Left ventricle myocardium superior (tissue), 1 donor: ENCODE measurements at regions not wholly inside any gene's neighbourhood (a gene's known extent, or its start where the extent isn't known, plus 50 kb on each side); places are given as distances from the start of the nearest gene placed in this dataset.

Source experiments
- ATAC-seq: fragments of 200-7000 bp; cut with Tn5 transposase; one replicate; pipeline ENCODE4 v1.9.1; 2020; ENCODE audit warnings: mild to moderate bottlenecking, moderate library complexity
- DNase-seq: peaks from one replicate; pipeline ENCODE4 v3.0.0-alpha.2; 2020
- intact Hi-C: fragments of 100-400 bp; cut with micrococcal nuclease; formaldehyde crosslinking; loops from one replicate; pipeline ENCODE4 v1.11.0; 2022
- donor health status: DM: no; HTN: yes; CAD: no; lungs with severe emphysema.

GRCh38 chr6:33953171-33953570, 149.4 kb upstream of the MLN start:
- intact Hi-C loops = no loop called here
- ATAC-seq = no peak
- DNase-seq = no peak

- DNase-seq = no peak
- intact Hi-C loops = no loop called here
- no peak for ATAC-seq
Observed at GRCh38 chr6:33952016-33952415, 148.2 kb upstream of the MLN start.

GRCh38 chr6:33950891-33951889, 147.4 kb upstream of the MLN start:
- intact Hi-C loops = no loop called here
- DNase-seq (no peak), ATAC-seq (no peak)

GRCh38 chr6:33950472-33950881, 146.7 kb upstream of the MLN start:
- ATAC-seq = no peak
- intact Hi-C loops = no loop called here
- DNase-seq = no peak

GRCh38 chr6:33949877-33950435, 146.2 kb upstream of the MLN start:
- DNase-seq = no peak
- intact Hi-C loops = no loop called here
- ATAC-seq = no peak

GRCh38 chr6:33949111-33949510, 145.3 kb upstream of the MLN start:
- intact Hi-C loops = no loop called here
- DNase-seq = no peak
- no peak for ATAC-seq

GRCh38 chr6:33947916-33948594, 144.3 kb upstream of the MLN start:
- intact Hi-C loops = no loop called here
- no peak for ATAC-seq

GRCh38 chr6:33947047-33947446, 143.2 kb upstream of the MLN start:
- no peak for DNase-seq
- intact Hi-C loops = no loop called here
- no peak for ATAC-seq

More at GRCh38 chr6:33947916-33948594, 144.3 kb upstream of the MLN start:
- no peak for DNase-seq

- no peak for ATAC-seq
- intact Hi-C loops = no loop called here
- DNase-seq = no peak
Observed at GRCh38 chr6:33945931-33946330, 142.1 kb upstream of the MLN start.

- intact Hi-C loops = no loop called here
- no peak for DNase-seq
- no peak for ATAC-seq
Observed at GRCh38 chr6:33944686-33945411, 141.0 kb upstream of the MLN start.

GRCh38 chr6:33936886-33937285, 133.1 kb upstream of the MLN start:
- DNase-seq = no peak
- no peak for ATAC-seq
- intact Hi-C loops = no loop called here

- intact Hi-C loops = no loop called here
- no peak for DNase-seq
- no peak for ATAC-seq
Observed at GRCh38 chr6:33935439-33936080, 131.8 kb upstream of the MLN start.

- DNase-seq = no peak
- intact Hi-C loops = no loop called here
- ATAC-seq = no peak
Observed at GRCh38 chr6:33934731-33935270, 131.0 kb upstream of the MLN start.

GRCh38 chr6:33933101-33933500, 129.3 kb upstream of the MLN start:
- intact Hi-C loops = no loop called here
- ATAC-seq (no peak), DNase-seq (no peak)

- intact Hi-C loops = no loop called here
- DNase-seq (no peak), ATAC-seq (no peak)
Observed at GRCh38 chr6:33931799-33932198, 128.0 kb upstream of the MLN start.

GRCh38 chr6:33929575-33930288, 125.9 kb upstream of the MLN start:
- intact Hi-C loops = no loop called here
- peak; percentile 47 for DNase-seq
- ATAC-seq = peak; percentile 39

GRCh38 chr6:33927616-33928015, 123.8 kb upstream of the MLN start:
- no peak for DNase-seq
- intact Hi-C loops = no loop called here
- peak; percentile 60 for ATAC-seq

GRCh38 chr6:33927112-33927511, 123.3 kb upstream of the MLN start:
- intact Hi-C loops = no loop called here
- ATAC-seq (no peak), DNase-seq (no peak)
